HepG2 (cell line): ENCODE measurements at regions not wholly inside any gene's neighbourhood (a gene's known extent, or its start where the extent isn't known, plus 50 kb on each side); places are given as distances from the start of the nearest gene placed in this dataset.
A peak's percentile ranks its signal among the peaks of the same experiment; 100 is the strongest.

Source experiments
- ATAC-seq: fragments of 200-7000 bp; cut with Tn5 transposase; 3 replicates; pipeline ENCODE4 v1.9.1; 2020; ENCODE audit warnings: mild to moderate bottlenecking, moderate library complexity
- BruUV-seq: library from RNA; stranded (reverse); fragments of 400-500 nt; replicated peaks from 2 replicates; lab custom pipeline; 2021; lab: Mats Ljungman, UMichigan
- CTCF ChIA-PET: fragments of 300-600 bp; formaldehyde crosslinking; extraction: SDS; loops from one replicate; lab custom pipeline; 2021; ENCODE audit warnings: low total read pairs, inconsistent platforms, low intra/inter-chr PET ratio; lab: Yijun Ruan, JAX
- POLR2A ChIA-PET: fragments of 350-600 bp; sonication (Branson Sonifier 250); formaldehyde crosslinking; loops from one replicate; lab custom pipeline; 2020; ENCODE audit warnings: antibody characterized with exemption, inconsistent platforms; lab: Yijun Ruan, JAX
- DNase-seq: peaks from one replicate; pipeline ENCODE4 v3.0.0-alpha.2; 2015; ENCODE audit warnings: low spot score
- FAIRE-seq: peaks from 3 replicates; lab custom pipeline; 2011; peaks lifted over from hg19 to GRCh38; lab: Jason Lieb, UNC
- H2AFZ ChIP-seq: one replicate; pipeline ENCODE4 v1.6.1; 2011; ENCODE audit warnings: low read length, inconsistent platforms
- H3K27ac ChIP-seq: fragments of 300-600 bp; 3 replicates; pipeline ENCODE4 v1.8.0; 2011; ENCODE audit warnings: mixed run types, mild to moderate bottlenecking, mixed read lengths, low read length, inconsistent platforms; ENCODE audit not compliant: insufficient read depth; ENCODE audit errors: extremely low read length
- H3K27me3 ChIP-seq, 2 experiments: fragments of 200-600 bp in 1 of 2; 2 replicates in 1 of 2; 3 replicates in 1 of 2; pipeline versions ENCODE4 v1.6.0 to v1.8.0; 2011; ENCODE audit warnings: low read length in 2 of 2, mild to moderate bottlenecking in 2 of 2, moderate library complexity in 2 of 2, inconsistent platforms in 1 of 2; ENCODE audit not compliant: insufficient read depth in 2 of 2, control insufficient read depth in 1 of 2
- H3K36me3 ChIP-seq, 2 experiments: fragments of 200-600 bp in 1 of 2; replicated peaks in 1 of 2; 2 replicates in 1 of 2; 3 replicates in 1 of 2; pipeline versions ENCODE4 v1.5.1 to v1.8.0; 2011; ENCODE audit warnings: low read length in 2 of 2, inconsistent platforms in 1 of 2; ENCODE audit not compliant: insufficient read depth in 2 of 2, control insufficient read depth in 1 of 2
- H3K4me1 ChIP-seq: 2 replicates; pipeline ENCODE4 v1.5.1; 2012; ENCODE audit warnings: low read length, inconsistent platforms; ENCODE audit not compliant: insufficient read depth
- H3K4me2 ChIP-seq: 2 replicates; pipeline ENCODE4 v1.6.0; 2011; ENCODE audit warnings: low read depth, low read length, inconsistent platforms
- H3K4me3 ChIP-seq, 3 experiments: fragments of 200-600 bp in 1 of 3; sonication (generic), shearing (Covaris generic) in 1 of 3; replicated peaks in 1 of 3; 2 replicates each; pipeline ENCODE4 v1.5.1; 2011 to 2016; ENCODE audit warnings: low read length in 3 of 3, inconsistent platforms in 2 of 3, low read depth in 2 of 3, mild to moderate bottlenecking in 2 of 3, control low read depth in 1 of 3, mixed read lengths in 1 of 3; ENCODE audit not compliant: insufficient read depth in 1 of 3
- H3K79me2 ChIP-seq: one replicate; pipeline ENCODE4 v1.6.1; 2011; ENCODE audit warnings: low read length, inconsistent platforms; ENCODE audit not compliant: insufficient read depth
- H3K9ac ChIP-seq: 2 replicates; pipeline ENCODE4 v1.6.0; 2011; ENCODE audit warnings: mild to moderate bottlenecking, low read depth, low read length, inconsistent platforms; ENCODE audit not compliant: insufficient read depth
- H3K9me3 ChIP-seq: 2 replicates; pipeline ENCODE4 v1.5.1; 2012; ENCODE audit warnings: mild to moderate bottlenecking, low read length
- H4K20me1 ChIP-seq: 2 replicates; pipeline ENCODE4 v1.6.0; 2011; ENCODE audit warnings: inconsistent platforms, mild to moderate bottlenecking, low read length, moderate library complexity; ENCODE audit not compliant: insufficient read depth
- NPAS2 ChIP-seq: sonication (generic); formaldehyde crosslinking; IDR thresholded peaks from 2 replicates; pipeline ENCODE4 v1.8.0; 2022; ENCODE audit warnings: mild to moderate bottlenecking, missing genetic modification reagents, borderline replicate concordance
- TEAD3 ChIP-seq: optimal IDR thresholded peaks from 2 replicates; pipeline ENCODE3; 2016; ENCODE audit warnings: borderline replicate concordance
- ZNF317 ChIP-seq: sonication (generic); formaldehyde crosslinking; IDR thresholded peaks from 2 replicates; pipeline ENCODE4 v1.5.0; 2020; ENCODE audit warnings: mild to moderate bottlenecking, missing genetic modification reagents
- ZSCAN31 ChIP-seq: sonication (generic); formaldehyde crosslinking; IDR thresholded peaks from 2 replicates; pipeline ENCODE4 v1.5.0; 2020; ENCODE audit warnings: low read depth, mild to moderate bottlenecking, missing genetic modification reagents
- WGBS: methylation state at CpG from one replicate; pipeline ENCODE4 v1.1.6; 2017; ENCODE audit warnings: low lambda C conversion rate; 5-methylcytosine and 5-hydroxymethylcytosine counted together
- in situ Hi-C: cut with HindIII; loops from 2 replicates; pipeline ENCODE4 v1.10.0; 2017; ENCODE audit warnings: low pct_unique_long_range_greater_than_20kb; ENCODE audit not compliant: extremely low pct_ligation_motif_present
- intact Hi-C: fragments of 100-400 bp; cut with micrococcal nuclease; formaldehyde crosslinking; loops from one replicate; pipeline ENCODE4 v1.10.0; 2022; ENCODE audit not compliant: unreplicated experiment
- TF ChIP-seq, protein P1 (sequence below): sonication (generic); formaldehyde crosslinking; IDR thresholded peaks from 2 replicates; pipeline ENCODE4 v1.5.1; 2020; ENCODE audit warnings: mild to moderate bottlenecking, missing genetic modification reagents, moderate library complexity
- TF ChIP-seq, protein P2 (sequence below): sonication (generic); formaldehyde crosslinking; IDR thresholded peaks from 2 replicates; pipeline ENCODE4 v1.5.0; 2020; ENCODE audit warnings: missing genetic modification reagents

DNA sequence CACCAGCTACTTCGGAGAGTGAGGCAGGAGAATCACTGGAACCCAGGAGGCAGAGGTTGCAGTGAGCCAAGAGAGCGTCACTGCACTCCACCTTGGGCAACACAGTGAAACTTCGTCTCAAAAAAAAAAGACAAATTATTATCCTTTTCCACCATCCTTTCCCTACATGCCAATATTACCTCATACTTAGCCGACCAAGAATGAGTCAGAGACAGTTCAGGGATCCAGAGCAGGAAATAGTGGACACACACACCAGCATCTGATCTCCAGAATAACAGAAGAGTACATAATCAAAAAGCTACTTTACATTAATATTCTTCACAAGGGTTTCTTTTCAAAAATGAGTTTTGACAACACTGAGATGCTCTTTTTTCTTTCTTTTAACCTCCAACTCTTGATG lies 185.4 kb downstream of the KDM5D start:
- 96% methylated on average over 3 of the region's 4 CpGs for WGBS
- no peaks in the 10 kb centered on the region for H3K36me3 ChIP-seq
- no peak overlapping the region for H2AFZ ChIP-seq
- ATAC-seq = no peak
- no peak for FAIRE-seq
- H3K27ac ChIP-seq = no peak overlapping the region
- DNase-seq = no peak
- POLR2A ChIA-PET = no interaction called here
- H3K4me2 ChIP-seq = no peak overlapping the region
- no peaks in the 10 kb centered on the region for H3K4me1 ChIP-seq
- in situ Hi-C loops = no loop called here
- H3K9ac ChIP-seq = no peak overlapping the region
- no peaks in the 10 kb centered on the region for H3K9me3 ChIP-seq
- no peaks in the 10 kb centered on the region for H3K79me2 ChIP-seq
- no TSS peak for BruUV-seq
- no peak for TF ChIP-seq ZNF317 (CRISPR knock-in tag)
- no peak for TF ChIP-seq NPAS2
- no peak for TF ChIP-seq TEAD3 (CRISPR knock-in tag)
- no peak for TF ChIP-seq ZSCAN31 (CRISPR knock-in tag)
- H4K20me1 ChIP-seq = no peaks in the 10 kb centered on the region
- no peaks in the 10 kb centered on the region for H3K27me3 ChIP-seq
- CTCF ChIA-PET = no interaction called here
- intact Hi-C loops = no loop called here
- no peak overlapping the region for H3K4me3 ChIP-seq

DNA sequence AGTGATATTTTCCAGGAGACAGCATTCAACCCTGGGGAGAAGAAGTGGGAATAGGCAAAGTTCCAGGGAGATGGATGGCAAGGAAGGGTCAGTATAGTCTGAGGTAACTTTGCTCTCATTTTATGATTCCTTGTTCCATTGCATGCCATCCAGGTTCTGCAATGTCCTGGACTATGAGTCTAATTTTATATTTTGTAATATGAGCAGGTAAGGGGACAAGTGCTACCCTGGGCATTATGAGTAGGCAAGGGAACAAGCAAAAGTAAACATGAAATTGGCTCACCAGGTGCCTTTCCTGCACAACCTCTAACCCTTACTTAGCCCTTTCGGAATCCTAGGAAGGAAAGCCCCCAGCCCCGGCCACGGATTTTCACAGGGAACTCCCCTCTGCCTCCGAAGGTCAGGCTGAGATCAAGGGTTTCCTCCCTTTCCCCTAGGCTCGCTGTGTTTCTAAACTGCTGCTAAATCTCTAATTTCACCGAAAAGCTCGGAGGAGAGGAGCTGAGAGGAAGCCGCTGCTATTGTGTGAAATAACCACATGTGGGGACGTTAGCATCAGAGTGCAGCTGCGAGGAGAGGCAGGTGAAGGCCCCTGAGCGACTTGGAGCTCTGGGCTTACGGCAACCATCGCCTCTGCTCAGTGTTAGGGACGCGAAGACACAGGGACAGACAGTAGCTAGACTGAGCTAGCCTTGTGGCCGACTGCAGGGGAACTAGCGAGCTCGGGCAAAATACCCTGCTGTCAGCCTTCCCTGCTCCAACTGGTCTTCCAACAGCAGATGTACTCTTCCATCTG lies 194.7 kb downstream of the KDM5D start:
- TF ChIP-seq, protein P1, sequence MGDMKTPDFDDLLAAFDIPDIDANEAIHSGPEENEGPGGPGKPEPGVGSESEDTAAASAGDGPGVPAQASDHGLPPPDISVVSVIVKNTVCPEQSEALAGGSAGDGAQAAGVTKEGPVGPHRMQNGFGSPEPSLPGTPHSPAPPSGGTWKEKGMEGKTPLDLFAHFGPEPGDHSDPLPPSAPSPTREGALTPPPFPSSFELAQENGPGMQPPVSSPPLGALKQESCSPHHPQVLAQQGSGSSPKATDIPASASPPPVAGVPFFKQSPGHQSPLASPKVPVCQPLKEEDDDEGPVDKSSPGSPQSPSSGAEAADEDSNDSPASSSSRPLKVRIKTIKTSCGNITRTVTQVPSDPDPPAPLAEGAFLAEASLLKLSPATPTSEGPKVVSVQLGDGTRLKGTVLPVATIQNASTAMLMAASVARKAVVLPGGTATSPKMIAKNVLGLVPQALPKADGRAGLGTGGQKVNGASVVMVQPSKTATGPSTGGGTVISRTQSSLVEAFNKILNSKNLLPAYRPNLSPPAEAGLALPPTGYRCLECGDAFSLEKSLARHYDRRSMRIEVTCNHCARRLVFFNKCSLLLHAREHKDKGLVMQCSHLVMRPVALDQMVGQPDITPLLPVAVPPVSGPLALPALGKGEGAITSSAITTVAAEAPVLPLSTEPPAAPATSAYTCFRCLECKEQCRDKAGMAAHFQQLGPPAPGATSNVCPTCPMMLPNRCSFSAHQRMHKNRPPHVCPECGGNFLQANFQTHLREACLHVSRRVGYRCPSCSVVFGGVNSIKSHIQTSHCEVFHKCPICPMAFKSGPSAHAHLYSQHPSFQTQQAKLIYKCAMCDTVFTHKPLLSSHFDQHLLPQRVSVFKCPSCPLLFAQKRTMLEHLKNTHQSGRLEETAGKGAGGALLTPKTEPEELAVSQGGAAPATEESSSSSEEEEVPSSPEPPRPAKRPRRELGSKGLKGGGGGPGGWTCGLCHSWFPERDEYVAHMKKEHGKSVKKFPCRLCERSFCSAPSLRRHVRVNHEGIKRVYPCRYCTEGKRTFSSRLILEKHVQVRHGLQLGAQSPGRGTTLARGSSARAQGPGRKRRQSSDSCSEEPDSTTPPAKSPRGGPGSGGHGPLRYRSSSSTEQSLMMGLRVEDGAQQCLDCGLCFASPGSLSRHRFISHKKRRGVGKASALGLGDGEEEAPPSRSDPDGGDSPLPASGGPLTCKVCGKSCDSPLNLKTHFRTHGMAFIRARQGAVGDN (CRISPR knock-in tag) = 0 out of 2 replicates have a peak, but pooled peaks have one; percentile 17
- TF ChIP-seq, protein P2, sequence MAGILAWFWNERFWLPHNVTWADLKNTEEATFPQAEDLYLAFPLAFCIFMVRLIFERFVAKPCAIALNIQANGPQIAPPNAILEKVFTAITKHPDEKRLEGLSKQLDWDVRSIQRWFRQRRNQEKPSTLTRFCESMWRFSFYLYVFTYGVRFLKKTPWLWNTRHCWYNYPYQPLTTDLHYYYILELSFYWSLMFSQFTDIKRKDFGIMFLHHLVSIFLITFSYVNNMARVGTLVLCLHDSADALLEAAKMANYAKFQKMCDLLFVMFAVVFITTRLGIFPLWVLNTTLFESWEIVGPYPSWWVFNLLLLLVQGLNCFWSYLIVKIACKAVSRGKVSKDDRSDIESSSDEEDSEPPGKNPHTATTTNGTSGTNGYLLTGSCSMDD (CRISPR knock-in tag) = no peak
- TF ChIP-seq, all 625 proteins: peak for 1
- no peak for FAIRE-seq
- no peaks in the 10 kb centered on the region for H3K27me3 ChIP-seq
- peak overlapping the region in 1 of 3 experiments; percentile 55; a peak in 2 of 6 replicates for H3K4me3 ChIP-seq
- no TSS peak for BruUV-seq
- peak overlapping the region; percentile 73 for H3K4me2 ChIP-seq
- ChIA-PET POLR2A (interaction anchor here (1.3 kb wide), 1 partner anchor 18 kb away, joined by 5 read pairs; no protein-coding TSS in a partner anchor), CTCF (no interaction called here)
- in situ Hi-C loops (loop anchor here (25.0 kb wide), 1 partner anchor 113 kb away; no protein-coding TSS in a partner anchor), intact Hi-C loops (no loop called here)
- H3K4me1 ChIP-seq = no peaks in the 10 kb centered on the region
- WGBS = 5% methylated on average over 9 of the region's 18 CpGs
- H3K79me2 ChIP-seq = no peaks in the 10 kb centered on the region
- no peaks in the 10 kb centered on the region for H3K9me3 ChIP-seq
- peak; percentile 88 for ATAC-seq
- H4K20me1 ChIP-seq = no peaks in the 10 kb centered on the region
- no peak for DNase-seq
- H2AFZ ChIP-seq = peak overlapping the region; percentile 63
- peak overlapping the region; percentile 8; the same call in 1 of the 2 replicates for H3K9ac ChIP-seq
- no peaks in the 10 kb centered on the region for H3K36me3 ChIP-seq
- H3K27ac ChIP-seq = no peak overlapping the region
